Daoy (cell line): ENCODE measurements at regions not wholly inside any gene's neighbourhood (a gene's known extent, or its start where the extent isn't known, plus 50 kb on each side); places are given as distances from the start of the nearest gene placed in this dataset.
A peak's percentile ranks its signal among the peaks of the same experiment; 100 is the strongest.

Source experiments
- DNase-seq: peaks from one replicate; pipeline ENCODE4 v3.0.0-alpha.2; 2015; ENCODE audit warnings: low read depth

DNA sequence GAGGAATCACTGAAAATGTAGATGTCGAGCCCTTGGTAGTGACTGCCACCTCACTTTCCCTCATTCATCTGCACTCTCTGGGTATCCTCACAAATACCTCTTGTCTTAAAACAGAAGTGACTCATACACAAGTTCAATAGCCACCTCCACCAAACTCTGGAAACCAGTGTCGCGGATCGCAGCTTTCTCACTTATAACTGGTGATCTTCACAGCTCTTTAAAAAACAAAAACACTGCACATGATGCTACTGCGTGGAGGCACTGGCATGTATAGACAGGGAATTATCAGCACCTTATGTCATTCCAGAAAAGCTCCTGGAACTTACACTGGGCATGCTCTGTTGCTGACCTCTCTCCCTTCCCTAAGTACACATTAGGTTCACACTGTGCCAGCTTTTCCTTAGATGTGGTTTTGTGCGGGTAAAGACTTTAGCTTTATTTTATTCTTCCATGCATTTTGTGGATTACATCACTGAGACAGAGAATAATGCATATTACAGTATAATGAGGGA, 425.5 kb upstream of the CADM1 start:
- peak; percentile 14 for DNase-seq

GRCh38 chr11:115928811-115929210, 424.6 kb upstream of the CADM1 start:
- no peak for DNase-seq

- DNase-seq = no peak
Measured at GRCh38 chr11:115927823-115928329, 423.7 kb upstream of the CADM1 start.

DNA sequence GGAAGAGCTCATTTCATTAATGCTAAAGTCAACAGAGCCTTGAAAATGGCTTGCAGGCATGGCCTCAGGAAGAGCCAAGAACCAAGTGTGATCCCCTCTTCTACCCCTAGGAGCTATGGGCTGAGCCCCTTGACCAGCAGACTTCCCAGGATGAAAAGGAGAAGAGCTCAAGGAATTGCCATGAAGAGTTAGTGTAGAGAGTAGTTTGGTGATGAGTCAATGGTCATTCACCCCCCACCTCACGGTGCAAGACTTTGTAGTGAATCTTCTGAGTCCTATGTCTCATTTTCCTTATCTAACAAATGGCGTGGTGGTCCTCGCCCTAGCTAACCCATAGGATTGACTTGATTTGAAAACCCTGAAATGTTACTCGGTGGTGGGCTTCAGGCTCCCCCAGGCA, 422.4 kb upstream of the CADM1 start:
- no peak for DNase-seq

- no peak for DNase-seq
Measured at GRCh38 chr11:115926138-115926537, 421.9 kb upstream of the CADM1 start.

- no peak for DNase-seq
Measured at GRCh38 chr11:115925568-115926090, 421.4 kb upstream of the CADM1 start.

GRCh38 chr11:115924744-115925567, 420.7 kb upstream of the CADM1 start:
- DNase-seq = peak; percentile 87

DNA sequence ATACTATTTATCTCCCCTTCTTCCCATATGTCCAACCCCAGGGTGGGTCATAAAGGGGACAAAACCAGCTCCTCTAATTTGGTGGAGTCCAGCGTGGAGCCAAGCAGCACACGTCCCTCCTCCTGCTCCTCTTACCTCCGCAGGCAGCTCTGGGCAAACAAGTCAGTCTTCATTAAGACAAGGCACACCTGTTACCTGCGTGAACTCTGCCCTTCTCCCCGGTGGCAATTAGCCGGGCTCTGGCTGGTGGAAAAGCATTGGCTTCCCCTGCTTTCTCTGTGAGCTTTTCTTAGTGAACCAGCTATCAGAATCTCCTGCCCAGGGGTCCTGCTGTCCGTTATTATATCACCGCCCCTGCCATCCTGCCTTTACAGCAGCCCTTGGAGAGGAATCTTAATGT, 418.7 kb upstream of the CADM1 start:
- no peak for DNase-seq

GRCh38 chr11:115921986-115922385, 417.8 kb upstream of the CADM1 start:
- DNase-seq = no peak

DNA sequence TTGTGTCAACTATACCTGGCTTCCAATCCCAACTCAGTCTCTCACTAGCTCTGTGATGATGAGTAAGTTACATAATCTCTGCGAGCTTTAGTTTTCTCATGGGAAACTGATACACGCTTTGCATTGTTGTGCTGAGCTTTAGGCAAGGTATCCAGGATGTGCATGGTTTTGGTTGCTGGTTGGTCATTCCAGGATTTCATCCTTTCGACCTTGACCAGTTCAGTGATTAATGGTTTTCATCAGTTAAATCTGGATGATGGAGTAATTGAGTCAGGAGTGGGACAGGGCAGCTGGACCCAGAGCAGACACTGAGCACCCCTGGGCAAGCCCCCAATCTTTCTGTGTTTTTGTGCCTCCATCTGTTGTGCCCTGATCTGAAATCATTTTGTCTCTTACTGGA, 417.3 kb upstream of the CADM1 start:
- DNase-seq = no peak

DNA sequence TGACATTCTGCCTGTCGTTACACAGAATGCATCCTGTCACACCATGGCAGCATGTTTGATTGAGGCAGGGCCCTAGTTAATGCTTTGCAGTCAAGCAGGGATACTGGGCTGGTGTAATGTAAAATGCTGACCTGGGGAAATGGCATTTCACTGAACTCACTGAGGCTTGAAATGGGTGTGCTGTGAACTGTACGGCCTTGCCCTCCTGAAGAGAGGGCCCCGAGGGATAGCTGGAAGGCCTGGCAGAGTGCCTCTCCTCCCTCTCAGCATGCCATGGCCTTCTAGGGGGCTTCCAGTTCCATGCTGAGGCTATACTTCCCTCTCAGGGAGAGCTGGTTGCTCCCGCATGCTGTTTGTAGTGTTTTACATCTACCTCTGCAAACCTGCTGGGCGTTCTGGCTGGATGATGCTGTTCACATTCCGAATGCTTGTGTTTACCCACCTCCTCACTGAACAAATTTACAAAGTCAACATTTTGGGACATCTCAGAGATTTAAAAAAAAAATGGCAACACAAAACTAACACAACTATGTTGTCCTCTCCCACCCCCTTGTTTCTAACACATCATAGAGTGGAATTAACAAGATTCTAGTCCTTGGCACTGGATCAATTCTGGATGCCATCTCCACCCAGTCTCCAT, 416.7 kb upstream of the CADM1 start:
- DNase-seq = no peak

- peak; percentile 73 for DNase-seq
Measured at GRCh38 chr11:115920092-115920461, 415.9 kb upstream of the CADM1 start.

GRCh38 chr11:115919341-115920091, 415.3 kb upstream of the CADM1 start:
- DNase-seq = peak; percentile 87

DNA sequence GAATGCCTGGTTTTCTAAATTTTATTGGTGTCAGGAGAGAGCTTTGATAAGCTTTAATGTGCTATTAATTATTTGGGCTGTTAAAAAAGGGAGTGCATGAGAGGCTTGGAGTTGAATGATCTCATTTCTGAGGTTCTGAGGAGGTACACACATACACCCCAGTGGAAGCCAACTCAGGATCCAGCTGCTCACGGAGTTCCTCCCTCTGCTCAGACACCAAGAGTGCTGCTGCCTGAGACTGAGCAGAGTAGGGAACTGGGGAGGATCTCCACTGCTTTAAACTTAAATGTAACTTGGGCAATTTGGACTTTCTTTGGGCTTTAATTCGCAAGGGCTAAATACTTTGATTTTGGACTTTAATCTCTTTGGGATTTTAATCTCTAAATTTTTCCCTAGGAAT, 414.4 kb upstream of the CADM1 start:
- peak; percentile 20 for DNase-seq

DNA sequence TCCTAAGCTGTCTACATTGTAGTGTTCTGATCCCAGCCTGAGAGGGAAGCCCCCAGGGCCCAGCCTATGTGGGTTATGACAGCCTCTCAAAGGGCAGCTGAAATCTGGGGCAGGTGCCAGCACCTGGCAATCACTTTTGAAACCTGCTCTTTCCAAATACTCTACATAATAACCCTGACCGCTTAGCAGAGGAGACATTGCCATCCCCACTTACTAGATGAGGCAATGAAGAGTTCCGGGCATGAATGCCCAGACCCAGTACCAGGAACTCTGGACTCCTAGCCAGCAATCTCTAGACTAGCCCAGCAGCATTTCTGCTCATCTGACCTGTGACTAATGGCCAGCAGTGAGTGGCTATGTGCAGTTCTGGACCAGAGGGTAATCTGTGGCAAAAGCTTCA, 412.4 kb upstream of the CADM1 start:
- no peak for DNase-seq

- DNase-seq = peak; percentile 28
Measured at GRCh38 chr11:115912484-115912945, 408.3 kb upstream of the CADM1 start.

DNA sequence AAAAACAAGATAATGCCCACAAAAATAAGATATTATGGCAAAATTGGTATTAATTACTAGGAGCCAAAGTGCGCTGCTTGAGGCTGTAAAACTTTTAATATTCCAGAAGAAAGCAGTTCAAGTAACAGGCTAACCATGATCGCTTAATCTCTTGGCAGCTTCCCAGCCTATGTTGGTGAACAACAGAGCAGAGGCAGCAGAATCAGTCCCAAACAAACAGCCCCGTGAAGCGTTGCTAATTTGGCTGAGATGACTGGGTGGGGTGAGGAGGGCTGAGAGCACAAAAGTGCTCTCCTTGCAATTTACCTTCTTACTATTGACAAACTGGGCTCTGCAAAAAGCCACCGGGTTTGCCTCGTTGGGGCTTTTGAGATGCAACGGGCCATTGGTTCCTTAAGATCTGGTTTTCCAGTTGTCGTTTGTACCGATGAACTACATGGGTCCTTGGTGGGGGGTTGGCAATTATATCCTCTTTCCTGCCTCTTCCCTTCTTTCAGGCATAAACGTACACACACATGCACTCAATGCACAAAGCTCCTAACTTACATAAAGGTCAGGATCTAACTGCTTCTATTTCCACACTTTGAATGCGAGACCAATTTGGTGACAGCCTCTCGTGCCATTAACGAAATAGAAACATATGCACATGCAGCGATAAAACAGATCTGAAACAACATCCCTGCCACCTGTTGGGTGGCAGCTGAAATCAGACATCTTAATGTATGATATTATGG, 407.6 kb upstream of the CADM1 start:
- no peak for DNase-seq

DNA sequence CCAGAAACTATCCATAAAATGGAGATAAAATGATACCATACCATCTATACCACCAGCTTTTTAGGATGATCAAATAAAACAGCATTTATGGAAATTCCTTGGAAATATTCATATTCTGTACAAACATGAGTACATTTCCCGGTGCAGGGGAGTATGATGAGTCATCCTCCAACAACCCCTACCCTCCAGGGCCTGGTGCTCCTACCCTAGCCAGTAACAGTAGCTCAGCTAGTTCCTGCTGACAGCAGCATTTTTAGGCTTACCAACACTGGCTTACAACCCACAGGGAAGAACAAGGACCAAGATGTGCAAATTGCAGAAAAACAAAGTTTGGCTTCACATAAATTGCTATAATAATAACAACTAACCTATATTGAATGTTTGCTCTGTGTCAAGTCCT, 406.2 kb upstream of the CADM1 start:
- peak; percentile 47 for DNase-seq

GRCh38 chr11:115906171-115906570, 402.0 kb upstream of the CADM1 start:
- DNase-seq = no peak

GRCh38 chr11:115905341-115906000, 401.3 kb upstream of the CADM1 start:
- no peak for DNase-seq

GRCh38 chr11:115903179-115903578, 399.0 kb upstream of the CADM1 start:
- no peak for DNase-seq
